ENCODE measurements at regions not wholly inside any gene's neighbourhood (a gene's known extent, or its start where the extent isn't known, plus 50 kb on each side); places are given as distances from the start of the nearest gene placed in this dataset.

GRCh38 chr2:7346336-7346735, 429.1 kb downstream of the RNF144A start:
- Histone ChIP-seq H4K20me1 (ENCODE audit: insufficient read depth) (no peaks in the 10 kb centered on the region), H3K79me2 (ENCODE audit: insufficient read depth, low read depth) (no peaks in the 10 kb centered on the region), H3K27ac (no peak overlapping the region), H3K4me2 (no peak overlapping the region), H3K27me3 (ENCODE audit: insufficient read depth, low read depth) (no peaks in the 10 kb centered on the region), H3K36me3 (ENCODE audit: insufficient read depth) (no peaks in the 10 kb centered on the region), H3K4me1 (ENCODE audit: low read depth, poor library complexity, severe bottlenecking) (no peaks in the 10 kb centered on the region), H3K9ac (no peak overlapping the region), H3K4me3 (IDR thresholded peaks at IDR 0.05; ENCODE audit: insufficient read depth, low read depth, low read length) (no peak overlapping the region), H2AFZ (ENCODE audit: low read depth) (no peak overlapping the region)
- no peak for TF ChIP-seq CTCF (conservative IDR thresholded peaks at IDR 0.05; ENCODE audit: low read depth, low read length)

- no peaks in the 10 kb centered on the region for H3K4me1 ChIP-seq (ENCODE audit: low read depth, poor library complexity, severe bottlenecking)
- H3K4me3 ChIP-seq (IDR thresholded peaks at IDR 0.05; ENCODE audit: insufficient read depth, low read depth, low read length), result no peak overlapping the region
- no peaks in the 10 kb centered on the region for H3K27me3 ChIP-seq (ENCODE audit: insufficient read depth, low read depth)
- no peaks in the 10 kb centered on the region for H3K36me3 ChIP-seq (ENCODE audit: insufficient read depth)
- no peak overlapping the region for H3K27ac ChIP-seq
- no peak overlapping the region for H2AFZ ChIP-seq (ENCODE audit: low read depth)
- H3K4me2 ChIP-seq, result no peak overlapping the region
- H4K20me1 ChIP-seq (ENCODE audit: insufficient read depth), result no peaks in the 10 kb centered on the region
- TF ChIP-seq CTCF (conservative IDR thresholded peaks at IDR 0.05; ENCODE audit: low read depth, low read length), result no peak
- no peak overlapping the region for H3K9ac ChIP-seq
- H3K79me2 ChIP-seq (ENCODE audit: insufficient read depth, low read depth), result no peaks in the 10 kb centered on the region
Observed at GRCh38 chr2:7348761-7349160, 431.5 kb downstream of the RNF144A start.

GRCh38 chr2:7352191-7352590, 435.0 kb downstream of the RNF144A start:
- H3K27ac ChIP-seq, result no peak overlapping the region
- no peak overlapping the region for H3K4me3 ChIP-seq (IDR thresholded peaks at IDR 0.05; ENCODE audit: insufficient read depth, low read depth, low read length)
- H3K4me2 ChIP-seq, result no peak overlapping the region
- H3K79me2 ChIP-seq (ENCODE audit: insufficient read depth, low read depth), result no peaks in the 10 kb centered on the region
- TF ChIP-seq CTCF (conservative IDR thresholded peaks at IDR 0.05; ENCODE audit: low read depth, low read length), result no peak
- H3K27me3 ChIP-seq (ENCODE audit: insufficient read depth, low read depth), result no peaks in the 10 kb centered on the region
- H3K36me3 ChIP-seq (ENCODE audit: insufficient read depth), result no peaks in the 10 kb centered on the region
- H3K9ac ChIP-seq, result no peak overlapping the region
- no peak overlapping the region for H2AFZ ChIP-seq (ENCODE audit: low read depth)
- no peaks in the 10 kb centered on the region for H3K4me1 ChIP-seq (ENCODE audit: low read depth, poor library complexity, severe bottlenecking)
- no peaks in the 10 kb centered on the region for H4K20me1 ChIP-seq (ENCODE audit: insufficient read depth)

GRCh38 chr2:7353571-7353970, 436.4 kb downstream of the RNF144A start:
- H3K36me3 ChIP-seq (ENCODE audit: insufficient read depth), result no peaks in the 10 kb centered on the region
- H3K9ac ChIP-seq, result no peak overlapping the region
- H3K4me3 ChIP-seq (IDR thresholded peaks at IDR 0.05; ENCODE audit: insufficient read depth, low read depth, low read length), result no peak overlapping the region
- TF ChIP-seq CTCF (conservative IDR thresholded peaks at IDR 0.05; ENCODE audit: low read depth, low read length), result no peak
- no peak overlapping the region for H3K4me2 ChIP-seq
- no peaks in the 10 kb centered on the region for H3K79me2 ChIP-seq (ENCODE audit: insufficient read depth, low read depth)
- H3K27ac ChIP-seq, result no peak overlapping the region
- no peaks in the 10 kb centered on the region for H3K27me3 ChIP-seq (ENCODE audit: insufficient read depth, low read depth)
- H3K4me1 ChIP-seq (ENCODE audit: low read depth, poor library complexity, severe bottlenecking), result no peaks in the 10 kb centered on the region
- no peaks in the 10 kb centered on the region for H4K20me1 ChIP-seq (ENCODE audit: insufficient read depth)
- H2AFZ ChIP-seq (ENCODE audit: low read depth), result no peak overlapping the region

- H2AFZ ChIP-seq (ENCODE audit: low read depth), result no peak overlapping the region
- H3K27ac ChIP-seq, result no peak overlapping the region
- H3K27me3 ChIP-seq (ENCODE audit: insufficient read depth, low read depth), result no peaks in the 10 kb centered on the region
- H3K79me2 ChIP-seq (ENCODE audit: insufficient read depth, low read depth), result no peaks in the 10 kb centered on the region
- TF ChIP-seq CTCF (conservative IDR thresholded peaks at IDR 0.05; ENCODE audit: low read depth, low read length), result no peak
- no peaks in the 10 kb centered on the region for H4K20me1 ChIP-seq (ENCODE audit: insufficient read depth)
- H3K9ac ChIP-seq, result no peak overlapping the region
- no peaks in the 10 kb centered on the region for H3K36me3 ChIP-seq (ENCODE audit: insufficient read depth)
- H3K4me3 ChIP-seq (IDR thresholded peaks at IDR 0.05; ENCODE audit: insufficient read depth, low read depth, low read length), result no peak overlapping the region
- no peaks in the 10 kb centered on the region for H3K4me1 ChIP-seq (ENCODE audit: low read depth, poor library complexity, severe bottlenecking)
- H3K4me2 ChIP-seq, result no peak overlapping the region
Observed at GRCh38 chr2:7355781-7356180, 438.6 kb downstream of the RNF144A start.

Measured in KMS-11 (cell line).